HG03558 (cell line): ENCODE measurements at regions not wholly inside any gene's neighbourhood (a gene's known extent, or its start where the extent isn't known, plus 50 kb on each side); places are given as distances from the start of the nearest gene placed in this dataset.

ENCODE experiments used
- ATAC-seq: cut with Tn5 transposase; IDR thresholded peaks from one replicate; pipeline ENCODE4 v1.9.1; 2021; ENCODE audit warnings: moderate number of reproducible peaks; ENCODE audit not compliant: unreplicated experiment; ENCODE audit errors: extremely low read depth

DNA sequence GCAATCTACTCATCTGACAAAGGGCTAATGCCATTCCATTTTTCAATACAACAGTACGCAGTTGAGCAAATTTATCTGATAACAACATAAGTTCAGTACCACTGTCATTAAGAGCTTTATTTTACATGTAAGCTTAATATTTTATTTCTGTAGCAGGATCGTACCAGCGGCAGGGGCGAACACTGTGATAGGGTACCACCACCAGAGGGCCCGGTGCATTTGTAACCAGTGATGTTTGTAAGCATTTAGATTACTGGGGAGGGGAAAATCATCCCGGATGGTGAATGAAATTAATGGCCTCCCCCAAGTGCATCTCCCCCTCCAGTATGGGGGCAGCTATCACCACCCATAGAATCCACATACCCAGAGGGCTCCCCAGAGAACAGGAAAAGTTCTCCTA, 179.0 kb downstream of the ADGRA3 start:
- ATAC-seq: no peak

DNA sequence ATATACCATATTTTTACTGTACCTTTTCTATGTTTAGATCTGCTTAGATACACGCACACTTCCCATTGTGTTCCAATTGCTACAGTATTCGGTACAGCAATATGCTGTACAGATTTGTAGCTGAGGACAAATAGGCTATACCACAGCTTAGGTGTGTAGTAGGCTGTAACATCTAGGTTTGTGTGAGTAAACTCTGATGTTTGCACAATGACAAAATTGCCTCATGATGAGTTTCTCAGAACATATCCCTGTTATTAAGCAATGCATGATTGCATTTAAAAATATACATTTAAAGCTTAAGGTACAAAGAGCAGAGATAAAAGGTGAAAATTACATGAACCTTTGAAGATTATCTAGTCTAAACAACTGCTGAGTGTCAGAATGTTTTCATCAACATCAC, 181.7 kb downstream of the ADGRA3 start:
- no peak for ATAC-seq

DNA sequence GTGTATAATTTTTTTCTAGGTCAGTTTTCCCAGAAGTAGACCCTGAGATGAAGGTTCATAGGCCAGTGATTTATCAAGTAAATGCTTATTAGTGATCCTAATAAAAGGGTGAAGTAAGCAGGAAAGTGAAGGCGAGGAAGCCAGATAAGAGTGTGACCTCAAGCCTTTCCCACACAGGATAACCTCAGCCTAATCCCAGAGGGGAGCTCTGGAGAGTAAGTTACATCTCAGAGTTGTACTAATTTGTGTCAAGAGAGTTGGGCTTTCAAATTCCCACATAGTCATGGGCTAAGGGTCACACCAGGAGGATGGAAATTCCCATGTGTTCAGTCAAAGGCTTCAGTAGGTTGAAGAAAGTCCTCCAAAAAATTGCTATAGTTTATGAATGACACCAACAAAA, 191.4 kb downstream of the ADGRA3 start:
- no peak for ATAC-seq

DNA sequence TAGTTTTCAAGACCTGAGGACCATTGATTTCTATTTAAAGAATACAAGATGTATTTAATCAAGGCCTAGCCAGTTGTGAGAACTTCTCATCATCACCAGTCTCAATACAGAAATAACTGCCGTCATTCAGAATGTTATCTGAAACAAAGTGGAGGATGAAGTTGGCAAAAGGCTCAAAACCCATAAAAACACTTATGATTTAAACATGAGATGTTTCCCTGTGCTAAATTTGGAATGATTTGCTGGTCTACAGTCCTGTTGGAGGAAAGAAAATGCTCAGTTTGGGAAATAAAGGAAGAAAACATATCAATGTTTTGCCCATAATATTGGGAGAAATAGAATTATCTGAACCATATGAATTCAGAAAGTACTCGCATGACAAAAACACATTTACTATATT, 192.2 kb downstream of the ADGRA3 start:
- no peak for ATAC-seq

DNA sequence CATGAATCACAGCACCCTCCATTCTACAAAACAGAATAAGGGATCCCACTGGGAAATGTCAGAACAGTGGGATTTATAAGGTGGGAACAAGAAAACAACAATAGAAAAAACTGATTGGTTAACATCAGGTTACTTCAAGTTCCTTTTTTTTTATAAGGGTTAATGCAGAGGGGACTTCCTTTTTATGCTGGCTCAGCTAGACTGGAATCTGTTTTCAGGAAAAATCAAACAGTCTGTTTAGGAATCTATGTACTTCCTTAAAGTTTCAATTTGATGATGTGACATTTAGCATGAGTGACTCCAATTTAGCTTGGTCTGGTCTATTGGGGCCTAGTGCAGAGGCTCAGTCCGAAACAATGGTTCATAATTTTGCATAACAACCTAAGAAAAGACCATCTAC, 192.9 kb downstream of the ADGRA3 start:
- no peak for ATAC-seq

DNA sequence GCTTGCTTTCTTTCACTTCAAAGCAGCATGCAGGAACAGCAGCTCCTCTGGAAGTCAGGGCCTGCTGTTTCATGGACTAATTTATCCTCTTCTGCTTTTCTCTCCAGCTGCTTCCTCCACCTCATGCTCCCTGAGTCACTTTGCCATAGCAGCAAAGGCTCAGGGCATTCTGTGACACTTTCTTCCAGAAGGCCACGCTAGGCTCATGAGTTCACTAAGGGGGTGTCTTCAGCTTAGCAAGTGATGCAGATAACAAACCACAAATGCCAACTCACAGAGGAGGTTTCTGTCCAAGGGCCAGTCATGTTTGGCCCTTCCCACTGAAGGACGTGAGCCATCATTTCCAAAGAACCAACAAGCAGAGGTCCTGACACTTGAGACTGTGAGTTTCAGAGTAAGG, 200.2 kb downstream of the ADGRA3 start:
- no peak for ATAC-seq

DNA sequence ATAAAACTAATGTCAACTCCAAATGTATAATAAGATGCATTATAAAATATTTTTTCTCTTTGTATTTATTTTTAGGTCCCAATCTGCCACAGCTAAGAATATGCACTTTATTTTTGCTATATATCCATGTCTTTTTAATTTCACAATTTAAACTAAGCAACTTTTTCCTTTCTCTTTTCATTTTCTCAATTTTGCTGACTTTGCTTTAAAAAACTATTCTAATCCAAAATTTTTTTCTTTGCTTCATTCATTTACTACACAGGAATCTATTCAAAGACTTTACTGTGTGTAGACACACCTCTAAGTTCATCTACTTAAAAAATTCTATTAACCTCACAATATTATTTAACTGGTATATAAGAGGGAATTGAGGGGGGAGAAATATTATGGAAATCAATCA, 201.9 kb downstream of the ADGRA3 start:
- ATAC-seq: no peak

DNA sequence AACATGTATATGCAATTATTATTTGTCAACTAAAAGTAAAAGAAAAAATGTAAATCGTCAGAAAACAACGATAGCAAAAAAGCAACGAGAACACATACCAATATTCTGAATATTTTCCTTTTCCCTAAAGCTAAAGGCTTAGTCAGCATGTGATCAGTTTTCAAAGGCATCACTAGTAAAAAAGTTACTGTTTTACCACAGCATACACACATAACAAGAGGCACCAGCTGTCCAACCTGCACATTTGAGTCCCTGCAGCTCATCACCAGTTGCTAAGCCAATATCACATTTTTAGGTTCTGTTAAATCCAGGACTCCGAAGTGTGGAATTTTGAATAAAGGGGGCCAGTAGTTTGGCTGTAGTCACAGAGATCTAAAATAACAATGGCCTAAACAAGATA, 203.8 kb downstream of the ADGRA3 start:
- no peak for ATAC-seq

DNA sequence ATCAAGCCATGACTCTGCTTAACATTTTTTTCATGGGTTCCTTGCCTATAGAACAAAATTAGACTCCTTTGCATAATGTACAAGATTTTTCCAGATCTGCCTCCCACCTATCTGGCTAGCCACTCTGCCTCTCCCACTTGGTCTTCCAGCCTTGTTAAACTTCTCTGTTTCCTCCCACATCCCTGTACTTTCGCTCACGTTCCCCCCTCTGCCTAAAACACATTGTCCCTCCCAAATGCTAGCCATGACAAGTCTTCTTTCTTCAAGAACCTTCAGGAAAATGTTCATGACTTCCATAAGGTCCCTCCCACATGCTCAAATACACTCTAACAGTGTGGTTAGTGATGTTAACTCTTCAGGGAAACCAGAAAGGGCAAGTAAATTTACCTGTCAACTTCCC, 214.6 kb downstream of the ADGRA3 start:
- ATAC-seq: no peak

DNA sequence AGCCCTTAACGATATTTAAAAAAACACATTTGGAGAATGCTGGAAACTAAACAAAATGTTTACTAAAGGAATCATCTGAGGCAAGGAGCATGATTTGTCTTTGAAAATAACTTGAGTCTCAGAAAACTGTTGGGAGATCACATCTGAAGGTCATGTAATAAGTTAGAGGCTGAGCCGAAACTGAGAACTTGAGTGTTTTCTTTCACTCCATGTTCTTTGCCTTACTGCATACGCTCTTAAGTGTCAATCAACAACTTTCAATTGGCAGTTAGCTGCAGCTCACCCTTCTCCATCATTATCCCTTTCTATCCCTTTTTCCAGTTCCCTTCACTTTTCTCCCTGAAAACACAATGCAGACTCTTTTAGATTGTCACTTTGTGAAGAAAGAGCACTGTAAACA, 216.2 kb downstream of the ADGRA3 start:
- no peak for ATAC-seq

DNA sequence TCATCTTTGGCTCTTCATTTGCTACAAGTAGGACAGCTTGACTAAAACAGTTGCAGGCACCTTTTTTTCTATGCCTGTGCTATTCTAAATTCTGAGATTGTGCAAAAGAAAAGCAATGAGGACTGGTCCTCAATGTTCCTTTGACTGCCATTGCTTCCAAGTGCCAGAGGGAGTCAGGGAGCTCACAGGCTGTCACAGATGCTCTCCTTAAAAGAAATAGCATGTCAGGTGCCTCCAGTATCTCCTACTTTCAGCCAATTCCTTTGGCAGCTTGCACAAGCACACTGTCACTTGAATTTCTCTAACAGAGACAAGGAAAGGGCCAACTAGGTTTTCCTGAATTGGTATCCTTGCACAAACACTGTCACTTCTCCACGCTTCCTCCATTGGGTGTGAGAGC, 228.2 kb downstream of the ADGRA3 start:
- no peak for ATAC-seq

DNA sequence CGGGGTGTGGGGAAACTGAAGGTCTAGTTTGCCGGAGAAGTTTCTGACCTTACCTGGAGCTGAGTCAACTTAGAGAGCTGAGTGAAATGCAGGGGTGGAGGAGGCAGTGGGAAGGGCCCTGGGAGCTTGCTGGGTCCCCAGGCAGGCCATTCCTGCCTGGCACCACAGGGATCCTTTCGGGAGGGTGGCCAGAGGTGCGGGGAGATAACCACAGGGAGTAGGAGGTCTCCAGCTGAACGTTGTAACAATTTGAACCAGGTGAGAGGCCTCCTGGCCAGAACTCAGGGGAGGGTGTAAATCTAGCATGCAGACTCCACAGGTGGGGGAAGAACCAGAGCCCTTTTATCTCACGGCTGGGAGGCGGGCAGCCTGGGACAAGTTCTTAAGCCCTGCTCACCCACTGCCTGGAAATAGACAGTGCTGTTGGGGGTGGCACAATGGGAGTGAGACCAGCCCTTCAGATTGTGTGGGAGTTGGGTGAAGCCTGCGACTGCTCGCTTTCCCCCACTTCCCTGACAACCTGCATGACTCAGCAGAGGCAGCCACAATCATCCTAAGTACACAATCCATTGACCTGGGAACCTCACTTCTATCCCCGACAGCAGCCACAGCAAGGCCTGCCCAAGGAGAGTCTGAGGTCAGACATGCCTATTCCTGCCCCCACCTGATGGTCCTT, 247.4 kb downstream of the ADGRA3 start:
- ATAC-seq: no peak

DNA sequence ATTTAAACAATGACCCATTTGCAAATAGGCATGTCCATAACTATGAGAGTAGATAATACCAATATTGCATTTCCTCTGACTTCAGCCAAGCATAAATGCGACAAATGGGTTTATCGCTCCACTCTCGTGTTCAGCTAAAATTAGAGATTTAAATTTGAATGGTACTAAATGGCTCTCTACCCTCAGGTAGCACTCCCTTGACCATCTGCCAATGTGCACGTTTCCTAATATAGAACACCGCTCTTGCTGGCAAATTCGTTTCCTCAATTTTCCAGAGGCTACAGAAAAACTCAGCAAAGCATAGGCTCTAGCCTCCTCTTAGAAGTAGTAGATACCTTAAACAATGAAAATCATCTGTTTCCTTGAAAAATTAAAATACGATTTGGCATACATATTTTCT, 251.6 kb downstream of the ADGRA3 start:
- ATAC-seq: no peak

DNA sequence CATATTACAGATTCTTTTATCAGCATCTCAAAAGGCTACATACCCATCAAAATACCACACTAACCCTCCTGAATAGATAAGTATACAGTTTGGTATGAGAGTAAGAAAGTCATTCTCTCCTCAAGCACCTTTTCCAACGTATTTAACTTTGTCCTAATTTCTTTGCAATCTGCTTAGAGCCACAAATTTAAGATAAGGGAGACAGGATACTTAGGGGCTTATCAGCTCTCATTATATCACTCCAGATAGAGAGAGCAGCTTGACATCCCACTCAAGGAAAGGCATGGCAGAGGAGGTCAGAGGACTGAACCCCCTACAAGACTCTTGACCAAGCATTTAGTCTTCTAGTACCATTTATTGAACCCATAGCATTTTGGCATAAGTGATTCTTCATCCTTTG, 262.4 kb downstream of the ADGRA3 start:
- no peak for ATAC-seq

DNA sequence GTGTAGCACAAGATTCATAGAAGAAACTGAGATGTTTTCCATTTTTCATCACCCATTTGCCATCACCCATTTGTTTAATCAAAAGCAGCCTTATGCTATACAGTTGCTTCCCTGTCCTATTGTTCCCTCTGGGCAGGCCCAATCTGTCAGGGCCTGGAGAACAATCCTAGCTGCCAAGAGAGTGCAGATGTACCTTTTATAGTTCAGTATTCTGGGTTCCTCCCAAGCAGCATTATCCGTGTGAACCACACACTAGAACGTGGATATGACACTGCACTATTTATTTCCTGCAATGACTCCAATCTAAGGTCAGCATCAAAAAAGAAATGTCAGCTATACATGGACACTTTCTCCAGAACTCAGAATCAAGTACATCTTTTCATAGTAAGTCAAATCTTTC, 269.0 kb downstream of the ADGRA3 start:
- no peak for ATAC-seq

DNA sequence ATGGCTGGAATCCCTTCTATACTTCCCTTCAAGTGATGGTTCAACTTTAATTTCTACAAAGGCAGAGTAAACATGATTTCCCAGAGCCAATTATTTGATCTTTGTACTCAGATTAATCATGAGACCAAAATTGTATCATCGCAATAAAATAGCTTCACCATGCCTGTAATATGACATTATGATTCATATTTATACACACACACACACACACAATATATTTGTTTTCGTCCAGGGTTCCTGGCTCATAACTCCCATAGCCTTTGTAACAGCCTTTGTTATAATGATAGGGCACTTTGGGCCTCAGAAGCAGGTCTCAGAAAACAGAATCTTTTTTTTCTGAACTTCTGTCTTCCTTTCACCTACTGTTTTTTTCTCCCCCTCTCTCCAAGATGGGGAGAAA, 270.6 kb downstream of the ADGRA3 start:
- no peak for ATAC-seq

DNA sequence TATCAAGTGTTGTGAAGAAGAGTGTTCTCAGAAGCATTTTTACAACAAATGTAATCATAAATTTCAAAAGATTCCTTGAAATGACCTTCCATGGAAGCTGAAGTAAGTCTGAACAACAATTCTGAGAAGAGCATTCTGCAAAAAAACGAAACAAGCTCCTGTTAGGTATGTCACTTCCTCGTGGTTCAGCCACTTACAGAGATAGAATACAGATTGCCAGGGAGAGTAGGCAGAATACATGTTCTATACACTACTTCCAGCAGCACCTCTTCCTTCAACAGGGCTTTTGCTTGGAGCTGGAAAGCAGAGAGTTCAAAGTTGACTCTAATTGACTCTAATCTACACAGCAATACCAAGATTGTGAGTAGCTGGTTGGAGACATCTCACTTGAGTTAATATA, 274.5 kb downstream of the ADGRA3 start:
- no peak for ATAC-seq

DNA sequence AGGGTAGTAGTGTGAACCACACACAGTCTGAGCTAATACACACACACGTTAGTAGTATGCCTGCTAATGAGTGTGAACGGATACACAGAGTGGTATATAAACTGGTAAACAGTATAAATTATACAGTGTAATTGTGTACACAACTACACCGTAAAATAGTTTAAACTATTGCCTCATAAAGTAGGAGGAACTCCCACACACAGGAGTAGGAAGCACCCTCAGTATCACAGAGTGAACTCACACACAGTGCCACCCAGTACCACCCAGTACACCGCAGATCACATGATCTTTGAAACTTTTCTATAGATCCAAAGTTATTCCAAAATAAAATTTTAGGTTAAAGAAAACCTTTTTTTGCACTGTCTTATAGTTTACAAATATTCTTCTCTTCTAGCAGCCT, 275.1 kb downstream of the ADGRA3 start:
- no peak for ATAC-seq

DNA sequence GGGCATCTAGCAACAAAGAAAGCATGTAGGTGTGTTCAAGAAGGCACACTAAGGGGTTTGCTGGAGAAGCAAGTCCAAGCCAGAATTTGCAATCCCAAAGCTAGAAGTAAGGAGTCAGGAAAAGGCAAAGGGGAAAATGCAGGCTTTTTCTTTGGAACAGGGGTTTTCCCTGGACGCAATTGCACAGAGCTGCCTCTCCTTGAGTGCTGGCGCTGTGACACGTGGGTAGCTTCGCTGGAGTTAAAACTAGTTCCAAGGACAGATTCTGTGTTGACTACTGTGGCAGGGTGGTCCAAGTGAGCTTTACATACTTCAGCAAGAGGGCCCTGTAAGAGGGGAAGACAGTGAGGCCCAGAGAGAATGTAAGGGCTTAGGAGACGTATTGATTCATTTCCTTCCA, 277.1 kb downstream of the ADGRA3 start:
- no peak for ATAC-seq

DNA sequence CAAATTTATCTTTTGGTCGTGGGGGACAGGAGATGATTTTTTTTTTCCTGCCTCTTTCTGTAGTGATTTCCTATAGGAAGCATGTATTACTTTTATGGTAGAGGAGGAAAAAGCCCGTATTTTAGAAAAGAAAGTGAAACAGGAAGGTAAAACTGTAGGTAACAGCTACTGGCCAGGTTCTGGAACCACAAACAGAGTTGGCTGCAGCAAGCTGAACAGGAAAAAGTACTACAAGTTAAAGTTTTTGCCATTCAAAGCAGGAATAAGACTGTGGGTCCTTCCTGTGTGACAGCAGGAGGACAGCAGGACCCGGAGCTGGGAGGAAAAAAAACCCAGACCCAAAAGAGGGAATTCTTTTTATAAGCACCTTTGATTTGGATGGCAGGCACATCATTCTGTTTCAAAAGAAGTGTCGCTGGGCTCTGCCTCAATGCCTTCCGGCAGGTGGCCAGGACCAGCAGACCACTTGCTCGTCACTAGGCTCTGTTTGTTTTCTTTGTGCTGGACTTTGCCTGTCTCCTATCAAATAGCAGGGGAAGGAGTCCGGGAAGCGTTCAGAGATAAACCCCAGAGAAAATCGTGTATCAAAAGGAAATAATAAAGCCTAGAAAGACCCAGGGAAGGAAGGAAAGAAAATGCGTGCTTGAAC, 277.9 kb downstream of the ADGRA3 start:
- ATAC-seq: no peak

DNA sequence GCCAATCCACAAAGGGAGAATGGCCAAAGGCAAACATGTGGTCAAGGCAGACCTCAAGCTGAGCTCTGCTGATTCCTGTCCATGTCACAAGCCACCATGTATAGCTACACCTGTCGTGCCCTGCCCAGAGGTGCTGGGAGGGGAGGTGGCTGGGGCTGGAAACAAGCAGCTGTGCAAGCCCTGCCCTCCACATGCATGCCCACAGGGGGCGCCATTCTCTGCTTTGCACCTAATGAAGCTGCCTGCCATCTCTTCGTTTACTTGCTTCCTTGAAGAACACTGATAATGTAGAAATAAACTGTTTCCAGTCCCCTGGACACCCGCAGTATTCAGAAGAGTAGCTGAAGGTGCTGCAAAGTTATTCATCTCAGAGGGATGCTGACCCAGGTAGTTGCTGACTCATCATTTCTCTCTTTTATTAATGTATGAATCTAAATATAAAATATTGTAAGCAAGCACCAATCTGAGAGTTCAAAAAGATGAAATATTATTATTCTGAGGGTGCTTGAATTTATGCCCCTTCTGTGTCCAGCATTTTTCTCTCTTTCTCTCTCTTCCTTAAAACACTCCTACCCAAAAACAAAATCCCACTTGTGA, 278.6 kb downstream of the ADGRA3 start:
- no peak for ATAC-seq

DNA sequence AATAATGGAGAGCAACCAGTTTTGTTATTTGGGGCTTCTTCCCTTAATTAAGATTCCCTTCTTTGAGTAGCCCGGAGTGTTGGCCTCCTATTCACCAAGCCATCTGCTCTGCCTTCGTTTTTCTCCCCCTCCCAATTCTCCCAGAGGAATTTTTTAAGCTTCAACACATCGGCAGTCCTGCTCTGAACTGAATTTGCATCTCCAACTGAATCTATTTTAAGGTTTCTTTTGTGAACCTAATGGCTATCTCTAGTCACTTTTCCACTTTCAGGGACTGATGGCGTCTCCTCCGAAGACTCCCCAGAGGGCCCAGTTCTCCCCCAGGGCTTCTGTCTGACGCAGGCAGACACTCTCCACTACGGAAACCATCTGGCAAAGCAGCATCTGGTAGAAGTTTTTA, 280.2 kb downstream of the ADGRA3 start:
- no peak for ATAC-seq
